ENCODE measurements at regions not wholly inside any gene's neighbourhood (a gene's known extent, or its start where the extent isn't known, plus 50 kb on each side); places are given as distances from the start of the nearest gene placed in this dataset.

- no peak overlapping the region for H2AFZ ChIP-seq (ENCODE audit: insufficient read depth, low read depth, low read length, poor library complexity, severe bottlenecking)
- TF ChIP-seq CTCF (IDR thresholded peaks at IDR 0.05), result no peak
- no CpG with 5 or more reads among the region's 1 CpG for WGBS (ENCODE audit: insufficient coverage)
Observed at GRCh38 chrX:51437521-51437920, 58.9 kb downstream of the NUDT11 start.

GRCh38 chrX:51435101-51435500 is 61.3 kb downstream of the NUDT11 start:
- Mint-ChIP-seq H3K4me1 (peaks cover 5% of the 10 kb centered on the region), H3K36me3 (no peaks in the 10 kb centered on the region), H3K4me3 (no peak overlapping the region), H3K27ac (no peak overlapping the region), H3K9me3 (peaks cover 0 to 6% (median 3%) of the 10 kb centered on the region in 7 donors), H3K27me3 (ENCODE audit: low read depth in 3 of 3) (peaks cover 0 to 7% (median 0%) of the 10 kb centered on the region in 3 donors)
- H3K4me3 ChIP-seq (replicated peaks in 1 of 3; ENCODE audit: low read depth in 2 of 3, low read length in 3 of 3), result no peak overlapping the region
- H2AFZ ChIP-seq (ENCODE audit: insufficient read depth, low read depth, low read length, poor library complexity, severe bottlenecking), result no peak overlapping the region
- intact Hi-C loops (cut with micrococcal nuclease), result no loop called here
- H4K20me1 ChIP-seq (ENCODE audit: insufficient read depth, low read length), result no peaks in the 10 kb centered on the region
- no peak overlapping the region for H3K4me2 ChIP-seq (replicated peaks; ENCODE audit: extremely low read depth, low read length, poor library complexity, severe bottlenecking)
- no peak for TF ChIP-seq CTCF (IDR thresholded peaks at IDR 0.05)
- no peaks in the 10 kb centered on the region for H3K9me3 ChIP-seq (replicated peaks in 1 of 2; ENCODE audit: control insufficient read depth in 1 of 2, insufficient read depth in 1 of 2, low read length in 2 of 2)
- H3K36me3 ChIP-seq (replicated peaks in 1 of 2; ENCODE audit: control insufficient read depth in 1 of 2, insufficient read depth in 2 of 2, low read length in 2 of 2), result no peaks in the 10 kb centered on the region
- DNase-seq, result no peak
- H3K9ac ChIP-seq (ENCODE audit: insufficient read depth, low read length, poor library complexity, severe bottlenecking), result no peak overlapping the region
- no peak overlapping the region for H3K27ac ChIP-seq (ENCODE audit: low read depth in 1 of 2, low read length in 2 of 2)
- no peaks in the 10 kb centered on the region for H3K79me2 ChIP-seq (ENCODE audit: insufficient read depth, low read length)
- WGBS (ENCODE audit: insufficient coverage), result no CpG with 5 or more reads among the region's 1 CpG
- no peaks in the 10 kb centered on the region for H3K4me1 ChIP-seq (ENCODE audit: control insufficient read depth in 1 of 2, insufficient read depth in 2 of 2, low read length in 2 of 2)
- H3K27me3 ChIP-seq (ENCODE audit: control insufficient read depth in 2 of 2, insufficient read depth in 2 of 2, low read length in 2 of 2), result no peaks in the 10 kb centered on the region

More at GRCh38 chrX:51437521-51437920, 58.9 kb downstream of the NUDT11 start:
- Histone ChIP-seq H3K79me2 (ENCODE audit: insufficient read depth, low read length) (no peaks in the 10 kb centered on the region), H3K36me3 (replicated peaks in 1 of 2; ENCODE audit: control insufficient read depth in 1 of 2, insufficient read depth in 2 of 2, low read length in 2 of 2) (no peaks in the 10 kb centered on the region), H3K9me3 (replicated peaks in 1 of 2; ENCODE audit: control insufficient read depth in 1 of 2, insufficient read depth in 1 of 2, low read length in 2 of 2) (no peaks in the 10 kb centered on the region), H3K9ac (ENCODE audit: insufficient read depth, low read length, poor library complexity, severe bottlenecking) (no peak overlapping the region), H4K20me1 (ENCODE audit: insufficient read depth, low read length) (no peaks in the 10 kb centered on the region), H3K4me2 (replicated peaks; ENCODE audit: extremely low read depth, low read length, poor library complexity, severe bottlenecking) (no peak overlapping the region), H3K4me3 (replicated peaks in 1 of 3; ENCODE audit: low read depth in 2 of 3, low read length in 3 of 3) (no peak overlapping the region), H3K27ac (ENCODE audit: low read depth in 1 of 2, low read length in 2 of 2) (no peak overlapping the region), H3K27me3 (ENCODE audit: control insufficient read depth in 2 of 2, insufficient read depth in 2 of 2, low read length in 2 of 2) (no peaks in the 10 kb centered on the region), H3K4me1 (ENCODE audit: control insufficient read depth in 1 of 2, insufficient read depth in 2 of 2, low read length in 2 of 2) (no peaks in the 10 kb centered on the region)
- intact Hi-C loops (cut with micrococcal nuclease), result no loop called here
- H3K9me3 Mint-ChIP-seq, result peaks cover 0 to 6% (median 3%) of the 10 kb centered on the region in 7 donors
- no peak for DNase-seq
- no peak overlapping the region for H3K4me3 Mint-ChIP-seq
- H3K27me3 Mint-ChIP-seq (ENCODE audit: low read depth in 3 of 3), result peaks cover 0 to 7% (median 0%) of the 10 kb centered on the region in 3 donors
- H3K4me1 Mint-ChIP-seq, result peaks cover 5% of the 10 kb centered on the region
- H3K36me3 Mint-ChIP-seq, result no peaks in the 10 kb centered on the region
- no peak overlapping the region for H3K27ac Mint-ChIP-seq

Measured in CD14-positive monocyte (primary cell).